ENCODE measurements at regions not wholly inside any gene's neighbourhood (a gene's known extent, or its start where the extent isn't known, plus 50 kb on each side); places are given as distances from the start of the nearest gene placed in this dataset.

GRCh38 chr11:100576718-100577021 is 110.4 kb upstream of the ARHGAP42 start:
- TF ChIP-seq, protein P1, sequence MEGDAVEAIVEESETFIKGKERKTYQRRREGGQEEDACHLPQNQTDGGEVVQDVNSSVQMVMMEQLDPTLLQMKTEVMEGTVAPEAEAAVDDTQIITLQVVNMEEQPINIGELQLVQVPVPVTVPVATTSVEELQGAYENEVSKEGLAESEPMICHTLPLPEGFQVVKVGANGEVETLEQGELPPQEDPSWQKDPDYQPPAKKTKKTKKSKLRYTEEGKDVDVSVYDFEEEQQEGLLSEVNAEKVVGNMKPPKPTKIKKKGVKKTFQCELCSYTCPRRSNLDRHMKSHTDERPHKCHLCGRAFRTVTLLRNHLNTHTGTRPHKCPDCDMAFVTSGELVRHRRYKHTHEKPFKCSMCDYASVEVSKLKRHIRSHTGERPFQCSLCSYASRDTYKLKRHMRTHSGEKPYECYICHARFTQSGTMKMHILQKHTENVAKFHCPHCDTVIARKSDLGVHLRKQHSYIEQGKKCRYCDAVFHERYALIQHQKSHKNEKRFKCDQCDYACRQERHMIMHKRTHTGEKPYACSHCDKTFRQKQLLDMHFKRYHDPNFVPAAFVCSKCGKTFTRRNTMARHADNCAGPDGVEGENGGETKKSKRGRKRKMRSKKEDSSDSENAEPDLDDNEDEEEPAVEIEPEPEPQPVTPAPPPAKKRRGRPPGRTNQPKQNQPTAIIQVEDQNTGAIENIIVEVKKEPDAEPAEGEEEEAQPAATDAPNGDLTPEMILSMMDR (conservative IDR thresholded peaks at IDR 0.05), result peak; percentile 12; the same call in 1 of the 2 replicates
- TF ChIP-seq EZH2 (IDR thresholded peaks at IDR 0.05; ENCODE audit: low read depth), result no peak
